B cell (primary cell): ENCODE measurements at regions not wholly inside any gene's neighbourhood (a gene's known extent, or its start where the extent isn't known, plus 50 kb on each side); places are given as distances from the start of the nearest gene placed in this dataset.

Experiments
- CTCF ChIP-seq: fragments of 200-600 bp; IDR thresholded peaks from one replicate; pipeline ENCODE4 v1.8.0; 2022; ENCODE audit warnings: antibody characterized with exemption, mild to moderate bottlenecking
- EZH2 ChIP-seq: IDR thresholded peaks from 2 replicates; pipeline ENCODE4 v1.6.1; 2012; ENCODE audit warnings: borderline replicate concordance, low read depth, mild to moderate bottlenecking, moderate library complexity, low read length; ENCODE audit not compliant: insufficient read depth, poor library complexity, severe bottlenecking

- TF ChIP-seq CTCF (no peak), EZH2 (no peak)
These were observed 131.6 kb upstream of the RREB1 start for GRCh38 chr6:6976193-6976592.
